ENCODE measurements at regions not wholly inside any gene's neighbourhood (a gene's known extent, or its start where the extent isn't known, plus 50 kb on each side); places are given as distances from the start of the nearest gene placed in this dataset.

- TF ChIP-seq MYNN (tag by site-specific recombination; IDR thresholded peaks at IDR 0.05; ENCODE audit: borderline replicate concordance), result no peak
- TF ChIP-seq, protein P1, sequence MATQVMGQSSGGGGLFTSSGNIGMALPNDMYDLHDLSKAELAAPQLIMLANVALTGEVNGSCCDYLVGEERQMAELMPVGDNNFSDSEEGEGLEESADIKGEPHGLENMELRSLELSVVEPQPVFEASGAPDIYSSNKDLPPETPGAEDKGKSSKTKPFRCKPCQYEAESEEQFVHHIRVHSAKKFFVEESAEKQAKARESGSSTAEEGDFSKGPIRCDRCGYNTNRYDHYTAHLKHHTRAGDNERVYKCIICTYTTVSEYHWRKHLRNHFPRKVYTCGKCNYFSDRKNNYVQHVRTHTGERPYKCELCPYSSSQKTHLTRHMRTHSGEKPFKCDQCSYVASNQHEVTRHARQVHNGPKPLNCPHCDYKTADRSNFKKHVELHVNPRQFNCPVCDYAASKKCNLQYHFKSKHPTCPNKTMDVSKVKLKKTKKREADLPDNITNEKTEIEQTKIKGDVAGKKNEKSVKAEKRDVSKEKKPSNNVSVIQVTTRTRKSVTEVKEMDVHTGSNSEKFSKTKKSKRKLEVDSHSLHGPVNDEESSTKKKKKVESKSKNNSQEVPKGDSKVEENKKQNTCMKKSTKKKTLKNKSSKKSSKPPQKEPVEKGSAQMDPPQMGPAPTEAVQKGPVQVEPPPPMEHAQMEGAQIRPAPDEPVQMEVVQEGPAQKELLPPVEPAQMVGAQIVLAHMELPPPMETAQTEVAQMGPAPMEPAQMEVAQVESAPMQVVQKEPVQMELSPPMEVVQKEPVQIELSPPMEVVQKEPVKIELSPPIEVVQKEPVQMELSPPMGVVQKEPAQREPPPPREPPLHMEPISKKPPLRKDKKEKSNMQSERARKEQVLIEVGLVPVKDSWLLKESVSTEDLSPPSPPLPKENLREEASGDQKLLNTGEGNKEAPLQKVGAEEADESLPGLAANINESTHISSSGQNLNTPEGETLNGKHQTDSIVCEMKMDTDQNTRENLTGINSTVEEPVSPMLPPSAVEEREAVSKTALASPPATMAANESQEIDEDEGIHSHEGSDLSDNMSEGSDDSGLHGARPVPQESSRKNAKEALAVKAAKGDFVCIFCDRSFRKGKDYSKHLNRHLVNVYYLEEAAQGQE (tag by site-specific recombination; IDR thresholded peaks at IDR 0.05), result no peak
- TF ChIP-seq SP7 (tag by site-specific recombination; IDR thresholded peaks at IDR 0.05), result no peak
- TF ChIP-seq PRDM1 (tag by site-specific recombination; IDR thresholded peaks at IDR 0.05), result no peak
- TF ChIP-seq CTCF (tag by site-specific recombination; IDR thresholded peaks at IDR 0.05), result no peak
- no peak for TF ChIP-seq ZNF658 (tag by site-specific recombination; IDR thresholded peaks at IDR 0.05)
- no peak for TF ChIP-seq ZNF24 (tag by site-specific recombination; IDR thresholded peaks at IDR 0.05)
- TF ChIP-seq ZNF239 (tag by site-specific recombination; IDR thresholded peaks at IDR 0.05), result no peak
- no peak for TF ChIP-seq ZNF555 (tag by site-specific recombination; conservative IDR thresholded peaks at IDR 0.05)
- no peak for TF ChIP-seq ZNF677 (tag by site-specific recombination; IDR thresholded peaks at IDR 0.05)
- TF ChIP-seq KLF10 (tag by site-specific recombination; IDR thresholded peaks at IDR 0.05), result no peak
- TF ChIP-seq ZNF558 (tag by site-specific recombination; IDR thresholded peaks at IDR 0.05), result no peak
These were observed 260.5 kb upstream of the IGFBP7 start for GRCh38 chr4:57370691-57371090.
